HG03432 (cell line): ENCODE measurements at regions not wholly inside any gene's neighbourhood (a gene's known extent, or its start where the extent isn't known, plus 50 kb on each side); places are given as distances from the start of the nearest gene placed in this dataset.

Source experiments
- ATAC-seq: cut with Tn5 transposase; IDR thresholded peaks from one replicate; pipeline ENCODE4 v1.9.1; 2021; ENCODE audit warnings: mild to moderate bottlenecking, moderate library complexity; ENCODE audit not compliant: unreplicated experiment

- no peak for ATAC-seq
Measured at GRCh38 chr10:29857843-29858701, 201.3 kb downstream of the JCAD start.

GRCh38 chr10:29856295-29856694 lies 203.1 kb downstream of the JCAD start:
- no peak for ATAC-seq

- ATAC-seq: no peak
Measured at GRCh38 chr10:29853913-29854312, 205.5 kb downstream of the JCAD start.

- ATAC-seq: no peak
Measured at GRCh38 chr10:29851241-29851640, 208.1 kb downstream of the JCAD start.

GRCh38 chr10:29850371-29850770 lies 209.0 kb downstream of the JCAD start:
- ATAC-seq: no peak

GRCh38 chr10:29849886-29850285 lies 209.5 kb downstream of the JCAD start:
- no peak for ATAC-seq

GRCh38 chr10:29849126-29849833 lies 210.1 kb downstream of the JCAD start:
- ATAC-seq: no peak

- no peak for ATAC-seq
Measured at GRCh38 chr10:29846881-29847280, 212.1 kb upstream of the SVIL start.

GRCh38 chr10:29845166-29845565 lies 210.4 kb upstream of the SVIL start:
- ATAC-seq: no peak

- no peak for ATAC-seq
Measured at GRCh38 chr10:29843143-29843542, 208.4 kb upstream of the SVIL start.

GRCh38 chr10:29841724-29842649 lies 207.2 kb upstream of the SVIL start:
- ATAC-seq: no peak

- no peak for ATAC-seq
Measured at GRCh38 chr10:29840516-29841276, 205.9 kb upstream of the SVIL start.

GRCh38 chr10:29839826-29840515 lies 205.2 kb upstream of the SVIL start:
- ATAC-seq: no peak

- no peak for ATAC-seq
Measured at GRCh38 chr10:29838539-29838938, 203.8 kb upstream of the SVIL start.

GRCh38 chr10:29837586-29837985 lies 202.8 kb upstream of the SVIL start:
- no peak for ATAC-seq

GRCh38 chr10:29836396-29836795 lies 201.6 kb upstream of the SVIL start:
- no peak for ATAC-seq

- no peak for ATAC-seq
Measured at GRCh38 chr10:29835055-29835454, 200.3 kb upstream of the SVIL start.

GRCh38 chr10:29830531-29831512 lies 196.1 kb upstream of the SVIL start:
- ATAC-seq: no peak

- ATAC-seq: no peak
Measured at GRCh38 chr10:29829776-29830175, 195.0 kb upstream of the SVIL start.
